ENCODE measurements at regions not wholly inside any gene's neighbourhood (a gene's known extent, or its start where the extent isn't known, plus 50 kb on each side); places are given as distances from the start of the nearest gene placed in this dataset.
"Not testable (repeated sequence)": the region's sequence is repeated elsewhere in the genome, so short reads cannot be mapped to it uniquely, and the experiment has no call there.

DNA sequence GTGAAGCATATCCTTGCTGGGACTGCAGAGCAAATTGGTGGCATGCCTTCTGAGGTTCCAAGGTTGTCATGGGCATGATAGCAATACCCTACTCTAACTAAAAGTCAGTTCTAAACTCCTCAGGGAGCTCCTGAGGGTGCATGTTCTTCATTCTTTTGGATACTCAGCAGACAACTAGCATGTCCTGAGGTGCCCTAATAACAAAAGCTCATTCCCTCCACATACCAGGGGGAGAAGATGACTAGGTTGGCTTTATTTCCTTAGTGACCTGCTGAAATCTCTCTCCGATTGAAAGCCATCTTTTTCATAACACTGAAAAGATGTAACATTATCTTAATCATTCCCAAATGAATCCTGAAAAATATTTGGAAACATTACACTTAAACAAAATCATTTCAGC, 188.7 kb upstream of the IGF1 start:
- DNase-seq: no peak

DNA sequence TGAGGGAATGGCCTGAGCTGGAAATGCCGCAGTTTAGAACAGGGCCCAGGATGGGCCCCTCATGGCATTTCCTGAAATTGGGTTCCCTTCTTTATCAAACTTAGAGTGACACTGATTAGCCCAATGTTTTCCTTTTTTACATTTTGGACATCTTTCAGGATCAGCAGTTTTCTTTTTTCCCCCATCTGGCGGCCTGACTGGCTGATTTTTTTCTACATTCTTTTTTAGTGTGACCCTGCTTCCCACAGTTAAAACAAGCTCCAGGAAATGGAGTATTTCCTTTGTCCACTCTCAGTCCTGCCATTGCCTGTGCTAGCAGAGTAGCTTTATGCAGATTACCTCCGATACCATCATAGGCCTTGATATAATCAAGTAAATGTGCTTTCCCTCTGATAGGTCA, 185.8 kb upstream of the IGF1 start:
- DNase-seq: not testable (repeated sequence)

DNA sequence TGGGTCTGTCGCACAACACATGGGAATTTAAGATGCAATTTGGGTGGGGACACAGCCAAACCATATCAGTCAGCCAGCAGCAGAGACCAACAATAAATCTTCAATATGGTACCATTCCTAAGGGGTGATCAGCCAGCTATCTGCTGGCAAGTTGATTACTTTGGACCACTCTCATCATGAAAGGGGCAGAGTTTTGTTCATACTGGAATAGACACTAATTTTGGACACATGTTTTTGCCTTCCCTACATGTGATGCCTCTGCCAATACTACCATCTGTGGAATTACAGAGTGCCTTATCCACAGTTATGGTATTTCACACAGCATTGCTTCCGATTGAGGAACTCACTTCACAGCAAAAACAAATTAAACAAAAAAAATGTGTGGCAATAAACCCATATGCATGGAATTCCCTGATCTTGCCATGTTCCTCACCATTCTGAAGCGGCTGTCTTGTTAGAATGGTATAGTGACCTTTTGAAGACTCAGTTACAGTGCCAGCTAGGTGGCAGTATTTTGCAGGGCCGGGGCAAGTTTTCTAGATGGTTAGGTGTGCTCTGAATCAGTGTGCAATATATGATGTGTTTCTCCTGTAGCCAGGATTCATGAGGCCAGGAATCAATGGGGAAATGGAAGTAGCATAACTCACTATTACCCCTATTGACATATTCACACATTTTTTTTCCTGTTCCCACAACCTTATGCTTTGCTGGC, 179.0 kb upstream of the IGF1 start:
- no peak for DNase-seq

DNA sequence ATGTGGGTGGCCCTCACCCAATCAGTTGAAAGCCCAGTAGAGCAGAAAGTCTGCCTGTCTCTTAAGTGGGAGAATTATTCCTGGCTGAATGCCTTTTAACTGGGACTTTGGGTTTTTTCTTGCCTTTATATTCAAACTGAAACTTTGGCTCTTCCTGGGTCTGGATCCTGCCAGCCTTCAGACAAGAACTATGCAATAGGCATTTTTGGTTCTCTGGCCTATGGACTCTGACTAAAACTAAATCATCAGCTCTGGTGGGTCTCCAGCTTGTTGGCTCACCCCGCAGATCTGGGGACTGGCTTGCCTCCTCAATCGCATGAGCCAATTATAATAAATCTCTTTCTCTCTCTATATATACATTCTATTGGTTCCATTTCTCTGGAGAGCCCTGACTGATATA, 173.0 kb upstream of the IGF1 start:
- DNase-seq: no peak

DNA sequence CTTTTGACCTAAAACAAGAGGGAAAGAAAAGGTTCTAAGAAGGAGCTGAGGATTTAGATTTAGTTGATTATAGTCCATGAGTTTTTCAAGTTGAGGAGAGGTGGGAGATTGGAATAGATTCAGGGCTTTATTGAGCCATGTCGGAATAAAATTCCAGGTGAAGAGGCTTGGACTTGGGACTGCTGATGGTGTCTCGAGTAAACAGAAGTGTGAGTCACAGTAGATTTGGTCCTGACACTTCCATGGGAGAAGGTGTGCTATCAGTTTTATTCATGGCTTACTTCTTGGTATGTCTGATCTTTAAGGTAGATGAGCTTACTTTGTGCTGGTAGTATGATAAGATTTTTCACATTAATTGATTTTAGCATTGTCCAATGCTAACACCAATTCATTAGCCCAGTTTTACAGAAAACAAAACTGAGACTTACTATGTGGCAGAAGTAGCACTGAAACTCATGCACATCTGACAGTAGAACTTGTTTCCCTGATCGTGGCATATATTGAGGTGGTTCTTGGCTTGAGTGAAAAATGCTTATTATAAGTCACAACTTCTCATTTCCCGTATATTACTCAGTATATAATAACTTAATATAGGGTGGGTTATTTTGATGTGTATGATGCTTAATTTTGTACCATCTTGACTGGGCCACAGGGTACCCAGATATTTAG, 172.4 kb upstream of the IGF1 start:
- no peak for DNase-seq

DNA sequence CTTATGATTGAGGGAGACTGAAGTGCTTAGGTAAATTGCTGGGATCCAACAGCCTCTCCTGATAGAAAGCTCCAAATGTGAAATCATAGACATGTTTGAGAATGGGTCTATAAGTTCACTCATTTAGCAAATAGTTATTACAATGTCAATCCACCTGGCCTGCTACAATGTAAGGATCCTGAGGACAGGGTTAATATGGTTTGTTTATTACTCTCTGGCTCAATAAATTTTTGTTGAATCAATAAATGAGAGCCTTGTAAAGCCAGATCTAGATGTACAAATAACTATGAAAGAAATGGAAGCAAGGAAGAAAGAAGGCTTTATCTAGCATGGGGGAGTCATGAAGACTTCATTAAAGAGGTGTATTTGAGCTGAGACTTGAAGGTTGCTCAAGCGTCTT, 165.6 kb upstream of the IGF1 start:
- no peak for DNase-seq

DNA sequence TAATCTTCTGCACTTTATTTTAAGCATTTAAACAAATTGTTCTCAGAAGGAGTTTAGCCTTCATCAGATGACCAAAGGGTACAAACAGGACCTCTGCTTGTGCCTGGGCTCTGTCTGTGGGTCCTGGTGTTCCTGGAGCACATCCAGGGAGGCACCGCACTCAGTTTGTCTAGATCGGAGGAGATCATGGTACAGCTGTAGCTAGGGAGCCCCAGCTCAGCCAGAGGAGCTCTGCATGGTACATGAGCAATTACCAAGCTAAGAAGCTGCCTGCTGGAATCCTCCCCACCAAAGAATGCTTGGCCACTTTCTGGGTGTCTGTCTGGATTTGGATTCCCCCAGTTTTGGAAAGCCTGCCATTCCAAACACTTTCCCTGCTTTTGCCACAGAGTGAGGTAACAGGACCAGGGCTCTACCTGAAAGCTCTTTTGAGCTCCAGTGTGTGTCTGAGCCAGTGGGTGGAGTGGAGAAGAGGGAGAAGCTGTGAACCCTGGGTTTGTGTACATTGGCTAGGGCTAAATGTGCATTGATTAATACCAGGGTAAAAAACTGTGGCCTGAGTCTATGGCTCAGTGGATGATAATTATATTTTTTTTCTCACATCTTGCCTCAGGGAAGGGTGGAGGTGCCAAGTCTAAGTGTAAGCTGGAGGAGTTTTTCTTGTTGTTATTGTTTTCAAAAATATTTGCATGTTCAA, 163.7 kb upstream of the IGF1 start:
- DNase-seq: no peak

DNA sequence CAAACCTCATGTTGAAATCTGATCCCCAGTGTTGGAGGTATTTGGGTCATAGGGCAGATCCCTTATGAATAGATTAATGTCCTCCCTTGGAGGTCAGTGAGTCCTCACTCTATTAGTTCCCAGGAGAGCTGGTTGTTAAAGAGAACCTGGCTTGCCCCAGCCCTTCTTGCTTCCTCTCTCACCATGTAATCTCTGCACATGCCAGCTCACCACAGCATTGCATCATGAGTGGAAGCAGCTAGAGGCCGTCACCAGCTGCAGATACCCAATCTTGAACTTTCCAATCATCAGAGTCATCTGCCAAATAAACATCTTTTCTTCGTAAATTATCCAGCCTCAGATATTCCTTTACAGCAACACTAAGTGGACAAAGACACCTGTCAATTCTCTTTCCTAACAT, 161.8 kb upstream of the IGF1 start:
- no peak for DNase-seq

DNA sequence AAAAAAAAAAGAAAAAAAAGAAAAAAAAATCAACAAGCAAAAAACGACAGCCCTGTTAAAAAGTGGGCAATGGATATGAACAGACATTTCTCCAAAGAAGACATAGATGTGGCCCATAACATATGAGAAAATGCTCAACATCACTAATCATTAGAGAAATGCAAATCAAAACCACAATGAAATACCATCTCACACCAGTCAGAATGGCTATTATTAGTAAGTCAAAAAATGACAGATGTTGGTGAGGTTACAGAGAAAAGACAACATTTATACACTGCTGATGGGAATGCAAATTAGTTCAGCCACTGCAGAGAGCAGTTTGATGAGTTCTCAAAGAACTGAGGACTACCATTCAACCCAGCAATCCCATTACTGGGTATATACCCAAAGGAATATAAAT, 160.3 kb upstream of the IGF1 start:
- not testable (repeated sequence) for DNase-seq

DNA sequence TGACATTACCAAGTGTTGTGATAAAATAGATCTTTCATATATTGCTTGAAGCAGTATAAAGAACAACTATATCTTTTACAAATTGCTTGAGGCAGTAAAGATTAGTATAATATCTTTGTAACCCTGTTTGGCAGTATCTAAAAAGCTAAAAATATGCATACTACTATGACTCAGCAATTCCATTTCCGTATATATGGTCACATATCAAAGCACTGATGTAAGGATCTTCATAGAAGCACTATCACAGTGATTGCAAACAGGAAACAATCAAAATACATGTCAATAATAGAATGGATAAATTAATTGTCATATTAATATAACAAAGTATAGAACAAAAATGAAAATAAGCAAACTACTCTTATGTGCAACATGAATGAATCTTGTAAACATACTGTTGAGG, 158.4 kb upstream of the IGF1 start:
- no peak for DNase-seq

DNA sequence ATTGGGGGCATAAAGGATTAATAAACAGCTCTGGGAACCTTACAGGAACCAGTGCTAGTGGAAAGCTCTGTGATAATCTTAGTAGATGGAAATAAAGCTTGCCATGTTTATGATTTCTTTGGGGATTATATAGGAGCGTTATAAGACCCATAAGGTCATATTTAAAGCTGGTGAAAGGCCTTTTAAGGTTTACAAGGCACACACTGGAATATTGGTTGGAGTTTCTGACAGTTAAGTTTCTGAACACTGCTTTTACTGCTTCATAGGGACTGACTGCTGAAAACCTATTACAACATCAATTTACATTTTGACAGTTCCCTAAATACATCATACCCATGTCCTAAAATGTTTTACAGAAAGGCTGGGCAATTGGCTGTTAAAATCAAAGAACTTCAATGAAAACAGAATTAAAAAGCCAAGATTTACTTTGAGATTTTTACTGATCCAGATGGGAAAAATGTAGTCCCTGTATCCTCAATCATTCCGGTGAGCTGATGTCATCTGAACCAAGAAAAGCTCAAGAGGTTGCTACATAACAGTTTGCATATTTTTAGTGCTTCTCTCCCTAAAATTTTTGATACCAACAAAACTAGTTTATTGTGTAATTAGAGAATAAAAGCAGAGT, 153.7 kb upstream of the IGF1 start:
- DNase-seq: no peak

DNA sequence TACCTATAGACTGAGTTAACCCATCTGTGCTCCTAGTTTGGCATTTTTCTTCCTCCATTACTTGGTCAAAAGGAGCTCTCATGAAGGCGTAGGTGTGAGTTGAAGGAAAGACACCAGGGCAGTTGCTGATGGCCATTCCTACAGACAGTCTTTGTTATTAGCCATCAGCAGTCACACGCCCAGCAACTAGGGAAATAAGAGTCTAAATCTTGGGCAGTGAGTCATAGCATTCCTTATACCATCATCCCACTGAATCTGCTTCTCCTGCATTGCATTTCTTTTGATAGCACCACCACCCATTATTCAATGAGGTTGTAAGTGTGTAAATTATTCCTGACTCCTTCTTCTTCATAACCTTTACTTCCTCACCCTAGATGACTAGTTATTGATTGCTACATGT, 150.9 kb upstream of the IGF1 start:
- DNase-seq: no peak

DNA sequence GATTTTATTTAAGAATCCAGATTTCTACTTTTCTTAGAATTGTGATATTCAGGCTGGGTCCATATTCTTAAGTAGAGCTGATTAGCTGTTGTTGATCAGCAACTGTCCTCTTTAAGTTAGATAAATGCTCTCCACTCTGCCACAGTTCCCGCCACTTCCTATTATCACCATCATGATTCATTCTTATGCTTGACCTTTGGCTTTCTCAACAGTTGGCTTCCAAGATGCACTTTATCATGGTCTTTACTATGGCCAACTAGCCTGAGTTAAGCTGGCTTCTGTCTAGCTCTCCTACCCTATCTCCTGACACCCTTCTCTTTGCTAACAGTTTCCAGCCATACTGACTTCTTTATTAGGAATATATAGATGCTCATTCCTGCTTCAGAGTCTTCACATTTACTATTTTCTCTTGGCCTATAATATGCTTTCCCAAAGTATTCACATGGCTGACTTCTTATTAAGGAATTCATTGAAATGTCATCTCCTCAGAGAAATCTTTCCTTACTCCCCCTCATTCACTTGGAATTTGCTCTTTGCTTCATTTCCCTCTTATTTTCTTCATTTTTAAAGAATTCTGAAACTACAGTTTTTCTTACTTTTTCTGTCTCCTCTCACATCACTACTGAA, 149.0 kb upstream of the IGF1 start:
- DNase-seq: no peak

DNA sequence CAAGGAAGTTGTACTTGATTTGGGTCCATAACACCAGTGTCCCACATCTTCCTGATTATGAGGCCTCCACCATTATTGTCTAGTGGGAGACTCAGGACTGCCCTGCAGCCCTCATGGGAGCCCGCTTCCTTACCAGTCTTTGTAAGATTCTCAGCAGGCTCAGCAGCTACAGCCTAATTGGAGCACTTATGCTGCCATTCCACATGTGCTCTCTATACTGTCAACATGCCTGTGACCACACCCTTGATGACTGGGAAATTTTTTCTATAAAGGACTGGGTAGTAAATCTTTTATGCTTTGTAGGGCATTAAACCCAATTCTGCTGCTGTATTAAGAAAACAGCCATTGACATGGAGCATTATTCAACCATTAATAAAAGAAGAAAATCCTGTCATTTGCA, 145.5 kb upstream of the IGF1 start:
- no peak for DNase-seq

DNA sequence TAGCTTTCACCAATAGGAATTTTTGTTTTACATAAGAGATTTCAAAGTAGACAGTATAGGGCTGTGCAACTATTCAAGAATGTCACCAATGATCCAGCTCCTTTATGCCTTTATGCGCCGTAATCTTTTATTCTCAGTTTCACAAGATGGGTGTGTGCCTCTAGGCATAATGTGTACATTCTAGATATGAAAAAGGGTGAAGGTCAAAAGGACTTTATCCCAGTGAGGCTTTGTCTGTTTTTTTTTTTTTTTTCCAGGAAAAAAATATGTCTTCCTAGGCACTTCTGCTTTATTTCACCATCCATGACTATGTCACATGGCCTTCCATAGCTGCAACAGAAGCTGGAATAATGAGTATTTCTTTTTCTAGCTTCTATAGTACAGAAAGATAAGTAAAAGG, 142.3 kb upstream of the IGF1 start:
- DNase-seq: no peak

DNA sequence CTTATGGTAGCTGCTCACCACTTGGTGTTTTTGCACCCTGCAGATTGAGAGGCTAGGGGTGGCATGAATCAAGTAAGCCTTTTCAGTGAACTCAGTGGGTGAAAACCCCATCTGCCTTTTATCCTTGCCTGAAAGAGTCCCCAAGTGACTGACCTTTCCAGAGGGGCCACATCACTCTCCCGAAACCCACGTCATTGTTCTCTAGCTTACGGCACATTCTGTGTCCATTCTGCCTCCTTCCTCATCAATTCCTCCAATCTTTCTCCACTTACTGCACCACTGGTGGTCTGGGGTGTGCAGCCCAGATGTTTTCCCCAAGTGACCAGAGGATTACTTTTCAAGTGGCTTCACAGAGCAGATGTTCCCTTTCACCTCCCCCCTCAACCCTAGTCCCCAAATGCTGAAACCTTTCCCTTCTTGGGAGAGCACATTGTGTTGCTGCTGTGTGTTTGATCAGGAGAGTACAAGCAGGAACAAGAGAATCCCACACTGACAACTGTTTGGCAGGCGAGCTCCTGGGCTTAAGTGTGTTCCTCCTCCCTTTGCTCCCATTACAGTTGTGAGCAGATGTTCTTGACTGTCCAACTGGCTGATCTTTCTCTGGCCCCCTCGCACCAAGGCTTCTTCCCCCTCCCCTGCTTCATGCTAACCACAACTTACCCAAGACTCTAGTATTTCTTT, 138.0 kb upstream of the IGF1 start:
- no peak for DNase-seq

DNA sequence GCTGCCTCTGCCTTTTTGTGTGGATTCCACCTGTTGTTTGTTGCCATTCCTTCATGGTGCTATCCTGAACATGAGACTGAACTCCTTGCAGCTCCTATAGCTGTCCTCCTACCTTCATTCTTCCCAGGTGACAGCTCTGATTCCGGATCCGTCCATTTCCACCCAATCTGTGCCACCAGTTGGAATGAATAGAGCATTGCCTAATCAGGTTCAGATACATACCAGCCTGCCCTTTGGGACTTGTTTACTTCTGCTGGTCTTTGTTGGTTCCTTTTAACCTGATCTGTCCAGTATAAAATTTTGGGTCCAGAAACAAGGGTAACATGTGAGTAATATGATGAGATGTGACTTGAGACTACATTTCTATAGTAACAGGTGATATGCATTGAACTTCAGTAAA, 136.3 kb upstream of the IGF1 start:
- DNase-seq: no peak

DNA sequence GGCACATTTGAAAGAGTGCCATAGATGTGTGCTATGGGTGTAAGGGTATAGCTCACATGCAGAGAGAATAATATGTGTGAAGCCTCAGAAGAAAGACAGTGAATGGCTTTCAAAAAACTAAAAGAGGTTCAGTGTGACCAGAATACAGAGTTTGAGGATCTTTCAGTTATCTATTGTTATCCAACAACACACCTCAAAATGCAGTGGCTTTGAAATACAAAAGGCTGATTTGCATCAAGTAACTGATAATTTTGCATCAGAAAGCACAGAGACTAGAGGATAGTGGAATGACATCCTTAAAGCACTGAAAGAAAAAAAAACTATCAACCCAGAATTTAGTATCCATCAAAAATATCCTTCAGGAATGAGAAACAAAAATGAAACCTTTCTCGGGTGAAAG, 131.6 kb upstream of the IGF1 start:
- no peak for DNase-seq

DNA sequence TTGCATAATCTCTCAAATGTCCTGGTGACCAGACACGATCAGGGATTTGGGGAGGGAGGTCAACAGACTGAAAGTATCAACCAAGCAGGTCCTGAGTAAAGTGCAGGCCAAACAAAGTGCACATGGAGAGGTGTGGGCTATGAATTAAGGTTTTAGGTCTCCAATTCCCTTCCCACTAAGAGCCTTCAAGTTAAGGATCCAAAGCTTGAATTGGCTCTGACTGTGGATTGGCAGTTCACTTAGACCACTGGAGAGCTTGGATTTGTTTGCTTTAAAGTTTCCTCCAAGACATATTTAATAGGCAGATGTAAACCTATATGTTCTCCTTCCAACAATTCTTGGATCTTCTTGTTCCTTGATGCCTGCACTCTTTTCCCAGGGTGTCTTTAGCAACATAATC, 129.6 kb upstream of the IGF1 start:
- DNase-seq: no peak

DNA sequence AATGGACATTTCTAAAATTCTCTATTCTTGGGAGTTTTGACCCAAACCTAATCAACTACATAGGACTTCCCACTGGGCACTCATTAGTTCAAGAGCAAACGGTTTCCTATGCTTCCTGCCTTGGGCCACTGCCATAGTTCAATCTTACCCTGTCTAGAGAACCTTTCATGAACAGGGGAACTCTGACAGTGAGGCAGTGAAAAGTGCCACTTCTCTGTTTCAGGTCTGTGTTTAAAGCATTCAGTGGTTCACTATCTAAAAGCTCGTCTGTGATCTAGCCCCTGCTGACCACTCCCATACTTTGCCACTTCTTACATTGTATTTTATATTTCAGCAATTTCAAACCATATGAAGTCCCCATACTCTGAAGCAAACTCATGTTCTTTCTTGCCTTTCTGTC, 122.7 kb upstream of the IGF1 start:
- no peak for DNase-seq

DNA sequence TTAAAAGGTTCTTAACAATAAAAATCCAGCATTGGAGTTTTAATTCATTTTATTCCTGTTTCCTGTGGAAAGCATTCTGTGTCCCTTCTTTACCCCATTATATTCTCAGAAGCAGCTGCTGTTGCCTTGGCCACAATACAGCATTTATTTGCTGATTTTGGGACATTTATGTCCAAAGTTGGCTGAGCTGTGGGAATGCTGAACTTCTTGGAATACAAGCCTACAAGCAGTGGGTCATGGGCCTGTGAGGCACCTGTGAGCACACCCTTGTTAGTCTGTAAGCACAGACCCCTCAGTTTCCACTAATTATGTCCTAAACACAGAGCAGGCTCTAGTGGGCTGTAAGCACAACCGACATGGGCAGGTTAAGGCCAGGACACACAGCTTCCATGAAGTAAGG, 122.2 kb upstream of the IGF1 start:
- no peak for DNase-seq

Measured in amygdala (tissue), 56 donors.